Nucleus accumbens (tissue), 56 donors: ENCODE measurements at regions not wholly inside any gene's neighbourhood (a gene's known extent, or its start where the extent isn't known, plus 50 kb on each side); places are given as distances from the start of the nearest gene placed in this dataset.

Experiments
- DNase-seq, 56 donors: peaks; one replicate each; lab custom pipeline; 2025; lab: John Stamatoyannopoulos, UW

DNA sequence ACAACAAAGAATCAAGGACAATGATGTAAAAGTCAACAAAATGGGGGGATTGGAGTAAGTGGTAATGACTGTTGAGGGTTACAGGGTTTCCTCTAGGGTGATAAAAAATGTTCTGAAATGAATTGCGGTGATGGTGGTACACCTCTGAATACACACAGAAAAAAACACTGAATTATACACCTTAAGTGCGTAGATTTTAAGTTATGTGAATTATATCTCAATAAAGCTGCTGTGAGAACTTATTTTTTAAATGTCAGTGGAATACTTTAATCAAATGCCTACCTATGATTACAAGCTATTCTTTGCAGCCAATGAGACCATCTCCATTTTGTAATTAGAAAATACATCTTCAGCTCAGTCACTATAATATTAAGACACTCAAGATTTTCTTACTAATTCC is 53.5 kb downstream of the ZNF608 start:
- no peak for DNase-seq

DNA sequence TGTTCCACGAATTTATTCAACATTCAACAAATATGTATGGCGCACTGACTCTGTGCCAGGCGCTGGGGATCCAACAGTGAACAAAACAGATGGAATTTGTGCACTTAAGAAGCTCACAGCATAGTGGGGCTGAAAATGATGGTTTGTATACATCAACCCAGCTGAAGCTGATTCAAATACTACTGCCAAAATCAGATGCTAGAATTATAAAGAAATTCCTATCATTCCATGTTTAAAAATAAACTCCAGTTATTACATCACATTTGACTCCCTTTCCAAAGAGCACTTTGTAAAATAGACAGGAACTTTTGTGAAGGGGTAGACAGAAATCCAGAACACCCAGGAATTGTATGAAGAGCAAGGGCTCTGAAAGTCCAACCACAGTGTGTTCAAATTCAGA is 54.1 kb downstream of the ZNF608 start:
- no peak for DNase-seq

DNA sequence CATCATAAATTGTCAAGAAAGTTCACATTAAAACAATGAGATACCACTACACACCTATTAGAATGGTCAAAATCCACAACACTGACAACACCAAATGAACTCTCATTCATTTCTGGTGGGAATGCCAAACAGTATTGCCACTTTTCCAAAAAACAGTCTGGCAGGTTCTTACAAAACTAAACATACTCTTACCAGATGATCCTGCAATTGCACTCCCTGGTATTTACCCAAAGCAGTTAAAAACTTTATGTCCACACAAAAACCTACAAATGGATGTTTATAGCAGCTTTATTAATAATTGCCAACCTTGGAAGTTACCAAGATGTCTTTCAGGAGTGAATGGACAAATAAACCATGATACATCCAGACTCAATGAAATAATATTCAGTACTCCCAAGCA is 56.8 kb downstream of the ZNF608 start:
- no peak for DNase-seq

DNA sequence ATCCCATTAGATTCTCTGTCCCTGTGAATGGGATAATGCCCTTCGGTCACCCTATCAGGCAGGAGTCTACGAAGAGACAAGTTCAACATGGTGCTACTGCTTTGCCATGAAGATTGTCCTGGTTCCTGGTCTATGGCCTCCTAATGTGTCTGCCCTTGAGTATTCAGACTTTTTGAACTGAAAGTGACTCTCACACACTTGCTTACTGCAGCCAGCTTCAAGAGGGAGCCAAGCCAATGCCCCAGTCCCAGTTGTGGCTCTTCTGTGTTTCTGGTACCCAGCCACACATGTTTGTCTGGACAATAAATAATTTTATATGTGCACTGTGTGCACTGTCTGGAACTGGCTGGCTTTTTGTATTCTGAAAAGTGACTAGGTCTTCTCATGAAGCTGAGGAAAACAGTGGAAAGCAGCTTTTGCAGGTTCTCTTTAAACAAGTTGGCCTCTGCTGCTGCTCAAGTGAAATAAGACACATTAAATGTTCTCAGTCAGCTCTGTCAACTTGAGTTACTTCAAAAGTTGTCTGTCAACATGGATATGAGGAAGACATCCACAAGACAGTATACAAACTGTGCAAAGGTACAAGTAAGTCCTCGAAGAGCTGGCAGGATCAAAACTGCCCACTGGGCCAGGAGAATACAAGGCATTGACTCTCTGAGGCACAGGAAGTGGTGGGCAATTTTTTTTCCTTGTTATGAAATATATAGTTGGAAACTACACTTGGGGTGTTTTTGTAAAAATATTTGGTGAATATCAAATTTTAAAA is 60.0 kb downstream of the ZNF608 start:
- DNase-seq, result no peak

DNA sequence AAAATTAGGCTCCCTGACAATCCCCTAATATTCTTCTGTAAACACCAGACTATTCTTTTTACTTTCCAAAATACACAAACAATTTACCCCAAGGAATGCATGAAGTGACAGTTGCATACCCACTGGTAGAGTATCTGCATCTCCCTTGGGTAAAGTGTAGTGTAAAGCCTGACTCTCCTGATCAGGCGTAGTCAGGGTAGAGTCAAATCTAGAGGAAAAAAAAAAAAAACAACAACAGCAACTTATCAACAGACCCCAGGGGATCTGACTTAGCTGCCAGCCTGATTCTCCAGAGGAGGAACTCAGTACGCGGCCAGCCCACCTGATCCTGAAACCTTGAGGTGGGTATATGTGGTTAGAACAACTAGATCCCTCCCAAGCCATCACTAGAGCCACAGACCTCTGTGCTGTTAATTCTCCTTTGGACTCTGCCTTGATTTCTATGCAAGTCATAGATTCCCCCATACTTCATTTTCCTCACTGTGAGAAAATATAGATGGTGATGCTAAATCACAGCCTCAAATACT is 61.0 kb downstream of the ZNF608 start:
- DNase-seq, result no peak

DNA sequence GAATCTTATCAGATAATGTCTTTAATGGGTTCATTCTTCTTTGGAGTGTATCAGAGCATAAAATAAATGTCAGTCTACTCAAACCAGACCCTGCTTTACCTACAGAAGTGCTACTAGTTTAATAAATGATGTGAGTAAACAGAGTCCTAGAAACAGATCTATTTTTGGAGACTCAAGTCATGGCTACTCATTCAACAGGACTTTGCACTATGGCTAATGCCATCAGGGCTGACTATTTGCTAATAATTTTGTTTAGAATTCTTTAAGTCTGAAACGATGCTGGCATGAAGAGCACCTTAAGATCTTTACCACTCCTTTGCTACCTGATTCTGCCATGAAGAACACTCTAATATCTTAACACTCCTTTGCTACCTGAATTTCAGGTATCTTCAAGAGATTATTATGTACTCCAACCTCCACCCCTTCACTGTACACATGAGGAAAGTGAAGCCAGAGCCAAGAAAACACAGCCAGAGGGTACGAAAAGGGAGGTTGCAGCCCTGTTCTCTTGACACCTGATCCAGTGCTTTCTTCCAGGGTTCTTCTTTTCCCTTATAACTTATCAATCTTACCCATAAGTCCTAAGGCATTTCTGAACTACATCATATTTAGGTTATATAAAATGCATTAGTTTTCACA is 62.4 kb downstream of the ZNF608 start:
- DNase-seq, result no peak

DNA sequence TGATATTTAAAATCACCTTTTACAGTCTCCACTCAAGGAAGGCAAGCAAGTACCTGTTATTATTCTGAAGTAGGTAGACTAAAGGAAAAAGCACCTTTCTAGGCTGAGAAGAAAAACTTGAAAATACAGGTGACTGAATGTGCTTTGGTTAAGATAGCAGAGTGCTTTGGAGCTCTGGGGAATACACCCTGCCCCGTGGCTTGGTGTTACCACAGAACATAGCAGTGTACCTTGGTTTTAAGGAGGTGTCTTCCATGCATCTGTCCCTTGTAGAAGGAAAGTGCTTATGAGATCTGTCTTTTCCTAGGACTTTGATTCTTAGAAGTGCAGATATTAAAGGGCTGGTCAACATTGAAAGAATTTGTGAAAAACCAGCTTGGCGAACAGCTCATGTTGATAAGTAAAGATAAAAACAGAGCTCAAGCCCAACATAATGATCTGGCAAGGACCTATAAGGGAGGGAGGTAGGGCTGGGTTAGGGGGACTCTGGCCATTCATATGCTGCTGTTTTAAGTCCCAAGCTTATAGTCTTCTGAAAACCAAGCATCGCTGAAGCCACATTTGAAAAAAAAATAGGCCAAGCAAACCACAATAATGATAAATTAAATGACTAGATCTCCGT is 66.8 kb downstream of the ZNF608 start:
- no peak for DNase-seq

DNA sequence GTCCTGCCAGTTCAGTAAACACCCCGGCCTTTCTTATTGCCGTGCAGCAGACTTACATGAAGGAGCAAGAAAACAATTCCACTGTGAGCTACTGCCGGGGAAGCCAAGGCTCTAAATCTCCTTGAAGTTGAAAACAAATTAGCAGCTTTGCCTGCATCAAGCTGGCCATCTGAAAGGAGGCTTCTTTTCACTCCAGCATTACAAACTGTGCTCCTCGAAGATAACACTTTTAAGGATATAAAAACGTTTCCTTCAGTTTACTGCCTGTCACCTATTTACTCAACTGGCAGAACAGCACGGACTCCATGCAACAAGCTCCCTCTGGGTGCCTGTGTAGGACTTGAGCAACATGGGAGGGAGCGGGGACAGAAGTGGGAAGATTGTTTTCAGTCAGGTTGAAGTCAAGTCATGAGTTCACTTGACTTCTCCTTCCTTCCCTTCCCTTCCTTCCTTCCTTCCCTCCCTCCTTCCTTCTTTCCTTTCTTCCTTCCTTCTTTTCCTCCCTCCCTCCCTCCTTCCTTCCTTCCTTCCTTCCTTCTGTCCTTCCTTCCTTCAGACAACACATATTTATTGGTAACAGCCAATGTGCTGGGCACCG is 67.4 kb downstream of the ZNF608 start:
- DNase-seq, result no peak

DNA sequence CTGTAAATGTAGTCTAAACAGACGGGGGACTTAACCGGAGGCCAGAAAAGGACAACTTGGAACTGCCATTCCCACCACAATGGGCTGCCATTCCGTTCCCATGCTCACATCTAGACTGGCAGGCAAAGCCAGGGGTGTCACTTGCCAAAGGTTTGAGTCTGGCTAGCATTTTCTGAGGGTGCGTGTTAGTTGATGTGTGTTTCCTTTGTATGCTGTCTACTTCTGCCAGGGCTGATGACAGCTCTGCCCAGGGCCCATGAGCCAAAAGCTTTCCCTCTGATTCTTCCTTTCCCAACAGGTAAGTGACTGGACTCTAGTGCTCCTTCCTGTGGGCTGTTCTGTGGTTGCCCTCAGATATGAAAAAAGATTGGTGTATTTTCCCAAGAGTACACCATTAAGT is 68.0 kb downstream of the ZNF608 start:
- peak in 11 of 56 donors; percentile 4 to 26 (median 19) for DNase-seq

DNA sequence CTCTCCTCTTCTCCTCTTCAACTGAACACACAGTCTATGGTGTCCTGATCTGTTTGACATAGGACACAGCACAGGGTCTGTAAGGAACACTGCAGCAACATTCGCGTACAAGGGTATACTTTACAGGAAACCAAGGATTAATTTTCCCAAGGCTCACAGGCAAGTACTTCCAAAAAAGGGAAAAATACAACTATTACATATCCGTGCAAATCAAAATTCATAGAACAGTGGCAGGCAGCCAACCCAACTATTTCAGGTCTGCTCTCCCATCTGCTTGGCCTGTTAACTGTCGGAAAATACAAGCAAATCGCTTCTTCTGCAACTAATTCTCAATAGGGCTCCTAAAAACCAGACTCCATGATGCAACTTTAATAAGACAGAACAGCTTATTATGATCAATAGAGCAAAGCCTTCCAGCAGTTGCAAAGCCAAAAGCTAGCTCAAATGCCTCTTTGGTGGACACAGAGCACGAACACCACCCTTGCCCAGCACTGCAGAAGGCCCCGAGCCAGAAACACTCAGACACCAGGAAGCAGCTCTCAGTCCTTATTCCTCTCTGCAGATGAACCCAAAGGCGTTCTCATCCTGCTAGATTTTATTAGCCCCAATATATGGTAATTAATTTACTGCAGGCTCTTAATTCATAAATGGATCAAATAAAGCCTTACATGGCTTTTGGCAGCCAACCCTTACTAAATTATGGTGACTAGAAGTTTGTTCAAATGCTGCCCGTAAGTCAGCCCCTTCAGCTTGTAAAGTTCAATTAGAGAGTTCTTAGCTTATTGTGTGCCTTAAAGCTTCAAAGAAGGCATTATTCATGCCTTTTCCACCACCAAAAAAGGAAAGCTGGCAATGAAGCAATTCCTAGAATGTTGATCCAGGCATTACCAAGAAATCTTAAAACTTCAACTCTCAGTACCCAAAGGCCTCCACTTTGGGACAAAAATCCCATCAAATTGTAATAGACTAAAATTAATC is 68.8 kb downstream of the ZNF608 start:
- peak in 36 of 56 donors; percentile 3 to 63 (median 30) for DNase-seq

DNA sequence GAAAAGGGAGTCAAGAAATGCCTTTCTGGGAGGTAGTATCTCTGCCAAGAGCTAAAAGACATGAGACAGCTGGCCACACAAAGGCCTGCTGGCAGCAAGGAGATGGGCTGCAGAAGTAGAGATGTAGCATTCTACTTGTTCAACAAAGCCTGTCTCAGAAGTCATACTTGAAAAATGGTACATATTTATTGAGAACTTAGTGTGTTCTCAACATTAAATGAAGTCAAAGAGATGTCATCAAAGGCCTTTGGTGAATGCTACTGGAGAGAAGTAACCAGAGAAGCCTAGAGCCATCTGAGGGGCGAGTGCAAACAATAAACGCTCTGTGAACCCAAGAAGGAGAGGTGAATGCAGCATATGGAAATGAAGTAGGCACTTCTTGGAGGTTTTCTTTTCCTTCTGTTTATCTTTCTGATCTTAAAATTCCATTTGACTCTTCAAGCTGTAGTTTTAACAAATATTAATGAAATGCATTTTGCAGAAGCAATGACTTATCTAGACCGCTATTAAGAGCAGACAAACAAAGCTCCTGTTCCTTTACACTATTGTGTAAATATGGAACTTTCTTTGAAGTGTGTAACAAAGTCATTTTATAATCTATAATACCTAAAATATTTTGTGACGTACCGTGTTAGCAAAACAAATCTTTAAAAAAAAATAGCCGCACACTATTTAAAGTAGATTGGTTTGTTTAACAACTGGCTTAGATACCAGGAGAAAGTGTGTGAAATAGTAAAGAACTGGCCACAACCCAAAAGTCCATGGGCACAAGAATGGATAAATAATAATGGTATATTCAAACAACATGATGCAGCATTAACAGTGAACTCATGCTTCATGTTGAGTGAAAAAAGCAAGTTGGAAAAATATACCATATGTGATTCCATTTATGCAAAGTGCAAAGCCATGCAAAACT is 70.2 kb downstream of the ZNF608 start:
- no peak for DNase-seq

DNA sequence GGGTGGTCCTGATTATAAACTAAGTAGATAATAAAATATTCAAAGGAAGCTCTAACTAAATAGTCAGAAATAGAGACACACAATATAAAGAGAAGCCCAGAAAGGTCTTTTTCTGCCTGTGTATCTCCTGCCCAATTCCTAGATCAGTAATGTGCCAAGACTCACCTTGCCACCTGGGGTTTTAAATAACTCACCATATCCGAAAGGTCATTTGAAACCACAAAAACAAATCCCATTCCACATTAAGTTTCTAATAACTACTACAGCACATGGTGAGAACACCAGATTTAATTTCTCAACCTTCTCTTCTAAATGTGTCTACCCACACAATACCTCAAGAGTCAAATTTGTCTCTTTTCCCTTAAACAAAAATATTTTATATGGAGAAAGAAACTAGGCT is 75.2 kb downstream of the ZNF608 start:
- no peak for DNase-seq

DNA sequence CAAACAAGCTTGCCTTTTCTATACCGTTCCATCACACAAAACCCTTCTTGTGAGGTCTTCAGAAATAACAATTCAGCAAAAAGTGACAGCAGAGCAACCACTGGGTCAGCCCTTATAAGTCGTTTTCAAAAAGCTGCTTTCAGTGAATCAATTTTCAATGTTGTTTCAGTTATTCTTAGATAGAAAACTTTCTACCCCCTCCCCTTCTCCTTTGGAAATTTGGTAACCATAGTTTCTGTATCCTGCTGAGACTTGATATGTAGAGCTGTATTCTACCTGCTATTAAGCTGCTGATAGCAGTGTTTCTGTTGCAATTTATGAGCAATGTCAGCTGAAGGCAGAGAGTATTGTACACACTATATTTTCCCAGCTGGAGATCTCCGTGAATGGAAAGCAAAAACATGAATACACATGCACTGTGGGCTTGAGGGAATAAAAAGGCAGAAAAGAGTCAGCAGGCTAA is 75.7 kb downstream of the ZNF608 start:
- DNase-seq, result no peak

DNA sequence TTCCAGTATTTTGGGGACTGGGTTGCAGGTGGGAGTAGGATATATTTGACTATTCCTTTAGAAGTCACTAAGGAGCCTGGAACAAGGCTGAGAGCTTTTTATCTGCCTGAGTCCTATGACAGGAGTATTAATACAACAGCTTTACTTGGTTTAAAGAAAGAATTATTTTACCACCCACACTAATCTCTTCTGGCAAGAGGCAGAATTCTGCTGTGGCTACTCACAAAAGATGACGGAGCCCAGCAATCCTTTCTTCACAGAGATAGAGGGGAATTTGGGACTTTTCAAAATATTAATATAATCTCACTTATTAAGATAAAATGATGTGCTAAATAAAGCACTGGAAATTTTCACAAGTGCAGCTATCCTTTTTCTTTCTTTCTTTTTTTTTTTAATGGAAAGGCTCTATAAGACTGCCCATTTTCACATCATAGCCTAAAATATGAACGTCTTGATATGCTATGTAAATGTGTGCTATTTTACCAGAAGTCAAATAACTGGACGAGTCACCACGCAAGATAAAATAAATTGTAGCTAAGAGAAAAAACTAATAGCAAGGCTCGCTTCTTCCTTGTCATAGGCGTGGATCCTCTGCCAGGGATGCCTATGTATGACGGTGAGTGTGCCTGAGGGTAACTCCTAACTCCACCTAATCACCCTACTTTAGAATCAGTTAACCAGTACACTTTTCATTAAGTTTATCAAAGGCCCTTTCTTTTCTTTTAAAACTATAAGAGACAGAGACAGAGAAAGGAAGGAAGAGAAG is 76.3 kb downstream of the ZNF608 start:
- no peak for DNase-seq

DNA sequence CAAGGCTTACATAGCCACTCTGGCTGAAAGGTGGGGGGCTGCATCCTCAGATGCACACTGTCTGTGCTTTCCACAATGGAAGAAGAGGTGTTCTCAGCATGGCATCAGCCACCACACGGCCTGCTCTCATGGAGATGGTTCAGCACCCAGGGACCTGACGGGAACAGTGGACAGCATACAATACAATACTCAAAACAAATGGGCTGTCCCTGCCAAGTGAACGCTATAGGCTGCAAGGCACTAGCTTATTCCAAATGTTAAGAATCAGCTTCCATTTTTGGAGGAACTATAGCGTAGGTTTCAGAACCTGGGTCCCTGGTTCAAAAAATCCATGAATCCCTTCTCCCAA is 77.2 kb downstream of the ZNF608 start:
- DNase-seq, result peak in 1 of 56 donors; percentile 28

DNA sequence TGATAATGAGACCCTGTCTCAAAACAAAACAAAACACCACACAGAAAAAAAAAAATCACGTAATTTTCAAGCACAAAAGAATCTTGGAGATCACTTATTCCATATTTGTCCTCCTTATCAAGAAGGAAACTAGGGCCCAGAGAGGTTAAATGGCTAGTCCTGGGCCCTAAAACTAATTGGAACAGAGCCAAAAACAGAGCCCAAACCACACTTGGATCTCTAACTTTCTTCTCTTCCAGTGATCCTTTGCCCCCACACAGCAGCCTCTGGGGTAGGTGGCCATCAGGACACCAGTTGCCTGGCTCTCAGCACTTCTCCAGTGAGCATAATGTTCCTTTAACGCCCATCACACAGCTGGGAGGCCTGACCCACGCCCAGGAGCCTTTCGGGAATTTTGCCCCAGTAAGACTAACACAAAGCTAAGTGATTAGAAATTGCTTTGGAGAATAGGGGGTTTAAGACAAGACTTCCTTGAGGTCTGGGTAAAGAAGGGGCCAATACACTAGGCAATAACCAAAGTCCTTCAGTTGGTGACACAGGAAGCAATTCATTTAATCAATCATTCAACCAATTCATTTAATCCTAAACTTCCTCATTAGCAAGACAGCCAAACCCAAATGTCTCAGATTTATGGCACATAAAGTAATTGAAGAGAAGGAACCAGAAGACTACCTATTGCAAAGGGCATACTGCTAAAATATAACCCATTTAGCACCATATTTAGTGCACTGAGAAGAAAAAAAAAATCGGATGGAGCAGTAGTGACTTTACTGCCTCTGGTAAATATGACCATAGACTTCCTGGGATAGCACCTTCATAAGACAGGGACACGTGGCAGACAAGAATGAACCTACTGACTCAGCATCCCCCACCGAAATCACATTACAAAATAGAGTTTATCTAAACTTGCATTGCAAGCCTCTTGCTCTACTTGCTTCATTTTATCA is 77.8 kb downstream of the ZNF608 start:
- no peak for DNase-seq

DNA sequence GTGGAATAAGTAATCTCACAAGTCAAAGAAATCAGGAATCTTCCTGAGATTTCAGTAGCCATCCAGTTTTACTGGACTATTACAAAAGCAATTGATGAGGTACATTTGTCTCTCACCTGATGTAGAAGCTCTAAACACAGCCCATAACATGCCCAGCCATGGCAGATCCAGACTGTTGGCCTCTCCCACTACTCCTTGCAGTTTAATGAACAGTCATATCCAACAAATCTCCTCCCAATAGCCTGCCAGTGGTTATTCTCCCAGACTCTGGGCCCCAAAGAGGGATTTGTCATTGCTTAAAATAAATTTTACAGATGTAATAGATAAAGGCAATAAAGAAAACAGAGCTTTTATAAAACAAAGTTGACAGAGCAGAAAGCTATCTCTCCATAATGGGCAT is 80.8 kb downstream of the ZNF608 start:
- no peak for DNase-seq
